Mesodermal cell (in vitro differentiated cells): ENCODE measurements at regions not wholly inside any gene's neighbourhood (a gene's known extent, or its start where the extent isn't known, plus 50 kb on each side); places are given as distances from the start of the nearest gene placed in this dataset.

ENCODE experiments used
- H3K27ac ChIP-seq: 2 replicates; pipeline ENCODE4 v1.7.0; 2013; ENCODE audit warnings: mild to moderate bottlenecking, low read depth, low read length, moderate library complexity; ENCODE audit not compliant: severe bottlenecking
- H3K36me3 ChIP-seq: 2 replicates; pipeline ENCODE4 v1.7.1; 2013; ENCODE audit warnings: mild to moderate bottlenecking, low read length, moderate library complexity; ENCODE audit not compliant: control insufficient read depth, insufficient read depth
- H3K4me1 ChIP-seq: one replicate; pipeline ENCODE4 v1.7.1; 2013; ENCODE audit warnings: mild to moderate bottlenecking, low read length; ENCODE audit not compliant: insufficient read depth, control insufficient read depth, poor library complexity, severe bottlenecking
- H3K4me3 ChIP-seq: 2 replicates; pipeline ENCODE4 v1.7.0; 2013; ENCODE audit warnings: low read length, control low read depth, mild to moderate bottlenecking; ENCODE audit not compliant: insufficient read depth, poor library complexity, severe bottlenecking; ENCODE audit errors: extremely low read depth
- H3K9me3 ChIP-seq: 2 replicates; pipeline ENCODE4 v1.7.1; 2013; ENCODE audit warnings: mild to moderate bottlenecking, low read length, moderate library complexity; ENCODE audit not compliant: control insufficient read depth
- WGBS, 2 experiments: methylation state at CpG; one replicate each; pipeline ENCODE4 v1.1.5; 2013; ENCODE audit warnings: missing lambda C conversion rate in 2 of 2; ENCODE audit not compliant: insufficient coverage in 2 of 2; 5-methylcytosine and 5-hydroxymethylcytosine counted together

- Histone ChIP-seq H3K9me3 (no peaks in the 10 kb centered on the region), H3K27ac (no peak overlapping the region), H3K4me3 (no peak overlapping the region), H3K4me1 (no peaks in the 10 kb centered on the region), H3K36me3 (no peaks in the 10 kb centered on the region)
- 78 to 100% methylated on average over 3 of the region's 4 CpGs for WGBS, 2 experiments
These were observed 99.7 kb upstream of the WLS start for GRCh38 chr1:68332041-68332440.

DNA sequence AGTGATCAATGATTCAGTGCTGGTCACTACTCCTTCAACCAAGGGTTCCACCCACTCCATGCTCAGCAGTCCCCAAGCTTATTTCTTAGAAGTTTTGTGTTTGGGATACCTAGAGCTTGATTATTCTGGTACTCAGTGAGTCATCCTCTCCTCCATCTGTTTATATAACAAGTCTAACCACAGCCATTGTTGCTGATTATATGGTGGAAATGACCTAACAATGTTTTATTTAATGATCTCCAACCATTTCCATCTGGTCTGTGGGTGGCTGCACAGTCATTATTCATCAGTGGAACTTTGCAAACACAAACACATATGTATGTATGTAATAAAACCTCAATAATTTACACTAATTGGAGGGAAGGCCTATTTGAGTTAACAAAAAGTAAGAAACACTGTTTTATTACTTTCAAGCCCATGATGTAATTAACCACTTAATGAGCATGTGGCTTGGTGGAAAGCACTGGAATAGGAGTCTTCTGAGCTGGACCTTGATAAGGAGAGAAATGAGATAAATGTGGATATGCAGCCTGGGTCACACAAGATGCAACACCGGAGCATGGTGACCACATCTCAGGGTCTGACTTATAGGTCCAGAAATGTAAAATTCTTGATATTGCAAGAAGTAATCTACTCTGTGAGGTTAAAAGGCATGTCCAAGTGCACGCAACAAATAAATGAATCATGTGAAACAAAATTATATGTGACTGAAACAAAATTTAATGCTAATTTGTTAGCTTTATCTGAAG, 99.0 kb upstream of the WLS start:
- no peak overlapping the region for H3K27ac ChIP-seq
- no peaks in the 10 kb centered on the region for H3K9me3 ChIP-seq
- no peaks in the 10 kb centered on the region for H3K4me1 ChIP-seq
- 96 to 100% methylated on average over 1 to 2 of the region's 2 CpGs for WGBS, 2 experiments
- no peaks in the 10 kb centered on the region for H3K36me3 ChIP-seq
- H3K4me3 ChIP-seq = no peak overlapping the region

DNA sequence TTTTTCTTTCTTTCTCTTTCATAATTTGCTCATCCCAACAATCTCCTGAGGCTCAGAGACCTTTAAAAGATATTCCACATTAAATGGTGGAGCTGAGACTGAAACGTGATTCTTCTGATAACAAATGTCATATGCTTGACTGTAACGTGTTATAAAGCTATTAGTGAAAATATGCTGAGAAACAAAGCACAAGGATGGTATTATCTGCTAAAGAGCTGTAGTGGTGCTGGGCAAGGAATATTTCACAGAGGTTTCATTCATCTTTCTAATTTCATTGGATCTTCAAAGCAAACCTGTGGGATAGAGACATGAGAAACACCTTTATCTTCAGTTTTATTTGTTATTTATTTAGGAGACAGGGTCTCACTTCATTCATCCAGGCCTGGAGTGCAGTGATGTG, 98.1 kb upstream of the WLS start:
- Histone ChIP-seq H3K4me3 (no peak overlapping the region), H3K27ac (no peak overlapping the region), H3K36me3 (no peaks in the 10 kb centered on the region), H3K4me1 (no peaks in the 10 kb centered on the region), H3K9me3 (no peaks in the 10 kb centered on the region)
- WGBS, 2 experiments = 70 to 100% methylated on average over 2 of the region's 2 CpGs

DNA sequence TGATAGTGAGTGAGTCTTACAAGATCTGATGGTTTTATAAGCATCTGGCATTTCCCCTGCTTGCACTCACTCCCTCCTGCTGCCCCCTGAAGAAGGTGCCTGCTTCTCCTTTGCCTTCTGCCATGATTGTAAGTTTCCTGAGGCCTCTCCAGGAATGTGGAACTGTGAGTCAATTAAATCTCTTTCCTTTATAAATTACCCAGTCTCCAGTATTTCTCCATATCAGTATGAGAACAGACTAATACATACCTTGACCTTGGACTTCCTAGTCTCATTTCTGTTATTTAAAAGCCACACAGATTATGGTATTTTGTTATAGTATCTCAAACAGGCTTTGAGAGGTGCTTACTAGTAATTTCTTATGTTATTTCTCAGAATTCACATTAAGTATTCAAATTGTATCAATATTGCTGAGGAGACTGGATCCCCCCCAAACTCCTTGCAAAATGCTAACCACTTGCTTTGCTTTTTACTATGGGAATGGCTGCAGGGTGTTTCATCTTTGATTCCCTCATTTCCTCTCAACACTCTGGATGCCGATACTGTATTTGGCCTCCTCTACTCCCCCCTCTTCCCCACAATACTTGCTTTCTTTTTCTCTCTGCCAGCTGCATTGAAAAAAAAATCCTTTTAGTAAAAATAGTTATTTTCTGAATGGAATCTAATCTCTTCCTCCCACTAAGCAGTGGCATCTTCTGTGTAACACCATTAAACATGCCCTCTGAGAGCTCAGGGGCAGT, 96.9 kb upstream of the WLS start:
- H3K9me3 ChIP-seq = no peaks in the 10 kb centered on the region
- no peaks in the 10 kb centered on the region for H3K4me1 ChIP-seq
- H3K4me3 ChIP-seq = no peak overlapping the region
- H3K27ac ChIP-seq = no peak overlapping the region
- H3K36me3 ChIP-seq = no peaks in the 10 kb centered on the region
- WGBS, 2 experiments = 78% methylated on average over 1 of the region's 1 CpG; no CpG with 5 or more reads in 1 of the 2 experiments

- Histone ChIP-seq H3K4me3 (no peak overlapping the region), H3K27ac (no peak overlapping the region)
These were observed 96.2 kb upstream of the WLS start for GRCh38 chr1:68328490-68328889.

DNA sequence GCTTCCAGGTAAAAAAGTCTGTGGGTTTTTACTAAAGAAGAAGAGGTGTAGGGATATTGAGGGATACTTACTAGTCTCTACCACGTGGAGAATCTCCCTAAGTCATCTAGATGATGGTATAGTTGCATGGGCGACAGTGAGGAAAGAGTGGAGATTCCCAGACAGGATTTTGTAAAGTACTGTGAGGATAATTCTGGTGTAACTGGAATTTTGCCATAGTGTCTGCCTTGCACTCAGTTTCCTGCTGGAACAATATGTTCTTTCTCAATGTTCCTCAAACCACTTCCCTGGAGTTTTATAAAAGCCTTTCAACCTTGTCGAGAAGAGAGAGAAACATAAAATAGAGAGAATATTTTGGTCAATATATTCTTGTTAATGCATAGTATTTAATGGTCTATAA, 95.1 kb upstream of the WLS start:
- WGBS, 2 experiments = 94 to 95% methylated on average over 2 of the region's 3 CpGs
- H3K4me3 ChIP-seq = no peak overlapping the region
- H3K4me1 ChIP-seq = peaks cover 11% of the 10 kb centered on the region
- no peaks in the 10 kb centered on the region for H3K36me3 ChIP-seq
- no peaks in the 10 kb centered on the region for H3K9me3 ChIP-seq
- no peak overlapping the region for H3K27ac ChIP-seq

More at GRCh38 chr1:68328490-68328889, 96.2 kb upstream of the WLS start:
- Histone ChIP-seq H3K36me3 (no peaks in the 10 kb centered on the region), H3K4me1 (peaks cover under 1% of the 10 kb centered on the region), H3K9me3 (no peaks in the 10 kb centered on the region)
- no CpG with 5 or more reads among the region's 1 CpG for WGBS, 2 experiments

GRCh38 chr1:68326481-68326880, 94.2 kb upstream of the WLS start:
- no peak overlapping the region for H3K4me3 ChIP-seq
- H3K9me3 ChIP-seq = no peaks in the 10 kb centered on the region
- no peaks in the 10 kb centered on the region for H3K36me3 ChIP-seq
- peaks cover 11% of the 10 kb centered on the region for H3K4me1 ChIP-seq
- 93 to 100% methylated on average over 1 to 2 of the region's 2 CpGs for WGBS, 2 experiments
- H3K27ac ChIP-seq = no peak overlapping the region

- 77 to 100% methylated on average over 1 to 2 of the region's 2 CpGs for WGBS, 2 experiments
- H3K9me3 ChIP-seq = no peaks in the 10 kb centered on the region
These were observed 92.0 kb upstream of the WLS start for GRCh38 chr1:68324316-68324715.

GRCh38 chr1:68322837-68323687, 90.7 kb upstream of the WLS start:
- Histone ChIP-seq H3K4me3 (no peak overlapping the region), H3K27ac (no peak overlapping the region), H3K4me1 (peaks cover 21% of the 10 kb centered on the region), H3K36me3 (no peaks in the 10 kb centered on the region), H3K9me3 (no peaks in the 10 kb centered on the region)
- WGBS, 2 experiments = 79 to 90% methylated on average over 12 to 15 of the region's 15 CpGs

More at GRCh38 chr1:68324316-68324715, 92.0 kb upstream of the WLS start:
- Histone ChIP-seq H3K27ac (no peak overlapping the region), H3K4me1 (peaks cover 21% of the 10 kb centered on the region), H3K36me3 (no peaks in the 10 kb centered on the region), H3K4me3 (no peak overlapping the region)

DNA sequence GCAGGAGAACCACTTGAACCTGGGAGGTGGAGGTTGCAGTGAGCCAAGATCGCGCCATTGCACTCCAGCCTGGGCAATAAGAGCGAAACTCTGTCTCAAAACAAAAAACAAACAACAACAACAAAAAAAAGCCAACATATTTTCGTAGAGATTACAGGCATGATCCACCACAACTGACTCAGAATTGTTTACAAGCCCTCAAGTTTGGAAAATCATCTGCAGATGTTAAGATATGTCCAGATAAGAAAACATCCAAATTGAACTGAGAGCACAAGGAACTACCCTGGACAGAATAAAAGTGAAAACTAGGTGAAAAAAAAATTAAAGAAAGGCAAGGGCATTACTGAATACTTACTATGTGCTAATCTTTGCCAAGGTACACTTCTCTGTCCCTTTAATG, 89.8 kb upstream of the WLS start:
- Histone ChIP-seq H3K9me3 (no peaks in the 10 kb centered on the region), H3K4me3 (no peak overlapping the region), H3K36me3 (no peaks in the 10 kb centered on the region), H3K4me1 (peaks cover 21% of the 10 kb centered on the region), H3K27ac (no peak overlapping the region)
- WGBS, 2 experiments = 100% methylated on average over 1 to 3 of the region's 4 CpGs
